Activated B cell treated with CpG ODN at 0.5 μM for 24 hours (primary cell): ENCODE measurements at regions not wholly inside any gene's neighbourhood (a gene's known extent, or its start where the extent isn't known, plus 50 kb on each side); places are given as distances from the start of the nearest gene placed in this dataset.

Experiments
- ATAC-seq: fragments of 200-7000 bp; cut with Tn5 transposase; one replicate; pipeline ENCODE4 v1.10.0; 2021; ENCODE audit warnings: low read depth, mild to moderate bottlenecking, moderate library complexity
- CTCF ChIA-PET: fragments of 350-600 bp; sonication (Branson Sonifier 250); formaldehyde crosslinking; loops from one replicate; lab custom pipeline; 2021; ENCODE audit warnings: antibody characterized with exemption; lab: Charles Lee
- POLR2A ChIA-PET: fragments of 350-600 bp; sonication (Branson Sonifier 250); formaldehyde crosslinking; loops from one replicate; lab custom pipeline; 2021; ENCODE audit warnings: antibody characterized with exemption; lab: Charles Lee
- DNase-seq: peaks from one replicate; pipeline ENCODE4 v3.0.0; 2022
- H3K27ac Mint-ChIP-seq: one replicate; pipeline ENCODE4 v1.8.0; 2020; ENCODE audit warnings: mixed read lengths
- H3K27me3 Mint-ChIP-seq: one replicate; pipeline ENCODE4 v1.8.0; 2021; ENCODE audit warnings: mixed read lengths
- H3K36me3 Mint-ChIP-seq: one replicate; pipeline ENCODE4 v1.8.0; 2021; ENCODE audit warnings: low read depth, mixed read lengths
- H3K4me1 Mint-ChIP-seq: one replicate; pipeline ENCODE4 v1.8.0; 2021; ENCODE audit warnings: mixed read lengths
- H3K4me3 Mint-ChIP-seq: one replicate; pipeline ENCODE4 v1.8.0; 2020; ENCODE audit warnings: mild to moderate bottlenecking, mixed read lengths
- H3K9me3 Mint-ChIP-seq: one replicate; pipeline ENCODE4 v1.8.0; 2020; ENCODE audit warnings: mixed read lengths
- intact Hi-C: fragments of 100-400 bp; cut with micrococcal nuclease; formaldehyde crosslinking; loops from one replicate; pipeline ENCODE4 v1.15.1; 2024
- TF ChIP-seq, protein P1 (sequence below): fragments of 200-600 bp; IDR thresholded peaks from one replicate; pipeline ENCODE4 v1.8.0; 2022; ENCODE audit warnings: antibody characterized with exemption, mild to moderate bottlenecking

DNA sequence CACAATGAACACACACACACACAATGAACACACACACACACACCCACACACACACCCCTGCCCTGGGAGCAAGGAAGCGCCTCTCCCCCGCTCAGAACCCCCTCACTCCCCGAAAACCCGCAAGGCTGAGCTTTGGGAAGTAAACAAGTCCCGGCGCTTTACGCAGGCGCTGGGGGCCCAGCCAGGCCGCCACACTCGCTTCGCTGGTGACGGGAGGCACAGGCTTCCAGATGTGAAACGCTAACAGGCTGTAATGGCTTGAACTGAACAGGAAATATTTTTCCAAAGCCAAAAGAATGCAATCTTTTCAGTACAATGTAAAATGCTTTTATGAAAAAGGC lies 122.7 kb upstream of the IGF1R start:
- Mint-ChIP-seq H3K27ac (no peak overlapping the region), H3K36me3 (no peaks in the 10 kb centered on the region), H3K4me3 (no peak overlapping the region), H3K27me3 (peaks cover 4% of the 10 kb centered on the region), H3K9me3 (no peaks in the 10 kb centered on the region), H3K4me1 (no peaks in the 10 kb centered on the region)
- ATAC-seq (no peak), DNase-seq (no peak)
- TF ChIP-seq, protein P1, sequence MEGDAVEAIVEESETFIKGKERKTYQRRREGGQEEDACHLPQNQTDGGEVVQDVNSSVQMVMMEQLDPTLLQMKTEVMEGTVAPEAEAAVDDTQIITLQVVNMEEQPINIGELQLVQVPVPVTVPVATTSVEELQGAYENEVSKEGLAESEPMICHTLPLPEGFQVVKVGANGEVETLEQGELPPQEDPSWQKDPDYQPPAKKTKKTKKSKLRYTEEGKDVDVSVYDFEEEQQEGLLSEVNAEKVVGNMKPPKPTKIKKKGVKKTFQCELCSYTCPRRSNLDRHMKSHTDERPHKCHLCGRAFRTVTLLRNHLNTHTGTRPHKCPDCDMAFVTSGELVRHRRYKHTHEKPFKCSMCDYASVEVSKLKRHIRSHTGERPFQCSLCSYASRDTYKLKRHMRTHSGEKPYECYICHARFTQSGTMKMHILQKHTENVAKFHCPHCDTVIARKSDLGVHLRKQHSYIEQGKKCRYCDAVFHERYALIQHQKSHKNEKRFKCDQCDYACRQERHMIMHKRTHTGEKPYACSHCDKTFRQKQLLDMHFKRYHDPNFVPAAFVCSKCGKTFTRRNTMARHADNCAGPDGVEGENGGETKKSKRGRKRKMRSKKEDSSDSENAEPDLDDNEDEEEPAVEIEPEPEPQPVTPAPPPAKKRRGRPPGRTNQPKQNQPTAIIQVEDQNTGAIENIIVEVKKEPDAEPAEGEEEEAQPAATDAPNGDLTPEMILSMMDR = no peak
- POLR2A ChIA-PET = no interaction called here
- intact Hi-C loops = no loop called here
- CTCF ChIA-PET = no interaction called here

DNA sequence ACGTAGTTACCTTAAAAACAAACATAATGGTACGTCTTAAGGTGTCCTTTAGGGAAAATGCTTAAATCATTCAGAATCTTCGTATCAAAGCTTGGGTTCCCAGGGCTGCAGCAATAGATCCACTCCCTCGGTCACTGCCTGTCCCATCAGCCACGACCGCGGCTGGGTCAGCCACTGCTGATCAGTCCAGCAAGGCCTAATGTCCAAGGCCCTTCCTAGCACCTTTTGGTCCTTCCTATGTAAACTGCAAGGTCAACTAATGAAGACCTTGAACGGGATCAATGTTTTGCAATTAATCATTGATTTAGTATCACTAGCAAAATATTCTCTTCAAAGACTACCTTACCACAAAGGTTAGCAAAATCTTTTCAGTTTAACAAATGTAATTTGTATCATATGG lies 122.2 kb upstream of the IGF1R start:
- no peak for DNase-seq
- CTCF ChIA-PET = interaction anchor here (0.7 kb wide), 1 partner anchor 179 kb away, joined by 3 read pairs; no protein-coding TSS in a partner anchor
- Mint-ChIP-seq H3K9me3 (no peaks in the 10 kb centered on the region), H3K4me3 (no peak overlapping the region), H3K4me1 (no peaks in the 10 kb centered on the region), H3K27ac (no peak overlapping the region), H3K36me3 (no peaks in the 10 kb centered on the region), H3K27me3 (peaks cover 4% of the 10 kb centered on the region)
- POLR2A ChIA-PET = no interaction called here
- TF ChIP-seq, protein P1 = no peak
- intact Hi-C loops = no loop called here
- ATAC-seq = no peak

DNA sequence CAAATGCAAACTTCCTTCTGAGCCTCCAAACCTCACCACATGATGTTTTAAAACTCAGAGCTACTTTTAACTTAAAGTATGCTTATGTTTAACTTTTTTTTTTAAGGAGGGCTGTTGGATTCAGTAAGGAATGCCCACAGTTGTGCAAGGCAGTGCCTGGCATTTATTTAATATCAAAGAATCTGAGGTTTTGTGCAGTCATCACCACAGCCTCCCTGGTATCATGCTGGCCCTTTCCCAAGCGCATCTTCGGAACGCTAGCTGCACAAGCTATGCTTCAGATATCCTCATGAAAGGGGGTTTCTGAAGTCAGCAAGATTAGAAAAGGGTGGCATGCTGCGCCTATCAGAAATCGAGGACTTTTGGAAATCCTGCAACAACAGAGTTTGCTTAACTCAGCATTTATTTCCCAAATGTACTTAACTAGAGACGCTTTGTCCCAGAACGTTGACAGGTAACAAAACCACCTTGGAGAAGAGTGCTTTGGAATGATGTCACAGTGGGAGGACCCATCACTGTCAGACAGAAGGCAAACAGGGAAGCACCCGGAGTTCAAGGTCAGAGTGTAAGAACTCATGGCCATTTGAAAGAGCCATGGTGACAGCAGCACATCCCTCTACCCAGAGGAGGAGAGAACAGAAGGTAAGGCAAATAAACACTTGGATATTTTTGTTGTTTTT lies 120.2 kb upstream of the IGF1R start:
- Mint-ChIP-seq H3K27ac (no peak overlapping the region), H3K4me3 (no peak overlapping the region), H3K9me3 (no peaks in the 10 kb centered on the region), H3K36me3 (no peaks in the 10 kb centered on the region), H3K4me1 (no peaks in the 10 kb centered on the region), H3K27me3 (peaks cover 4% of the 10 kb centered on the region)
- ChIA-PET CTCF (interaction anchor here (0.6 kb wide), 1 partner anchor 9 kb away, joined by 3 read pairs; no protein-coding TSS in a partner anchor), POLR2A (no interaction called here)
- no peak for ATAC-seq
- TF ChIP-seq, protein P1 = no peak
- DNase-seq = no peak
- intact Hi-C loops = no loop called here

DNA sequence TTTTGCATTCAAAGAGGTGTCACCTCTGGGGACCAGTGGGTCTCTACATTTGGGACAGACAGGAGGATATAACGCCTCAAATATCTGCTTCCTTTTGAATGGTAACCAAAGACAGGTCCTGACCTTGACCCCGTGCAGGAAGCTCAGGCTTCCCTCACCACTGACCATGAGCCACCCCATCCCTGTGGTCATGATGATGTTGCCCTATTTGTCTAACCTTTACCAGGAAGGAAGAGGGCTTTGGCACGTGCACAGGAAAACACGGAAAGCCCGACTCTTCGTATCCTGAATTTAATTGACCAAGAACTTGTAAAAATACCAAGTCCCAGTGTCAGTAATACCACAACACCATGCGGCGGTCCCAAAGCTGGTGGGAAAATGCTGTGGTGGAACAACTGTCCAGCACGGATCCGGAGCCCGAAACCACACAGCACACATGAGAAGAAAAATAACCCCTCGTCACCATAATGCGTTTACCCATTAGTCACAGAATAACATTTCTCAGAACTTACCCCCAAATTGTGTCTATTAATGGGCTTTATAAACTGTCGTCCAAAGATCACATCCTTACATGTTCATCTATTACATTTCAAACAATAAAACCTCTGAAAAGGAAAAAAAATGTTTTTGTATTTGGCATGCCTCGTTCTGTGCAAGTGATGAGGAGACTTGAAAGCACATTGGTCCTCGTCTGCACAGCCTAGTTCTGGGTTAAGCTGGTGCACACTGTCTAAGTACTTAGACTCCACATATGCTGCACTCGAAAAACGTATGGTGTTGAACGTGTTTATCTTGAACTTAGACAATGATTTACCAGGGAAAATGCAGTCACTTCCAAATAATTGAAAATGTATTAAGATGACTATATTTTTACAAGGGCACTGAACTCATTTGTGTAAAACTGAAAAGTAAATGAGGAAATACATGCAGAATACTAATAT lies 118.9 kb upstream of the IGF1R start:
- DNase-seq (no peak), ATAC-seq (no peak)
- Mint-ChIP-seq H3K27me3 (peaks cover 6% of the 10 kb centered on the region), H3K27ac (no peak overlapping the region), H3K9me3 (no peaks in the 10 kb centered on the region), H3K36me3 (no peaks in the 10 kb centered on the region), H3K4me3 (no peak overlapping the region), H3K4me1 (no peaks in the 10 kb centered on the region)
- CTCF ChIA-PET = no interaction called here
- POLR2A ChIA-PET = no interaction called here
- TF ChIP-seq, protein P1 = no peak
- intact Hi-C loops = no loop called here

DNA sequence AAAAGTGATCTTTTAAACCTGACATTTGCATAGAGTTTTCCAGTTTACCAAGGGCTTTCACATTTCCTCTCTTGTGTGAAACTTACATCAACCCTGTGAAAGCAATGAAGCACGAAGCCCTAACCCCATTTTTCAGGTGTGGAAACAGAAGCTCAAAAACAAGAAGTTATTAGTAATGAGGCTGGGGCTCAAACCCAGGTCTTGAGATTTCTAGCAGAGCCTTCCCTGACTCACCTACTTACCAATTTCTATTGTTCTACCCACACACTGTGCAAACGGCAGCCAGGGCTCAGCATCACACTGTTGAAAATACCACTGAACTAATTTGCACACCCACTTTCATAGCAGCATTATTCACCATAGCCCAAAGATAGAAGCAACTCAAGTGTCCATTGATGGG lies 117.8 kb upstream of the IGF1R start:
- TF ChIP-seq, protein P1 = no peak
- intact Hi-C loops = no loop called here
- peaks cover 6% of the 10 kb centered on the region for H3K27me3 Mint-ChIP-seq
- ATAC-seq (no peak), DNase-seq (no peak)
- no peaks in the 10 kb centered on the region for H3K4me1 Mint-ChIP-seq
- POLR2A ChIA-PET = no interaction called here
- H3K36me3 Mint-ChIP-seq = no peaks in the 10 kb centered on the region
- CTCF ChIA-PET = no interaction called here
- H3K4me3 Mint-ChIP-seq = no peak overlapping the region
- no peaks in the 10 kb centered on the region for H3K9me3 Mint-ChIP-seq
- H3K27ac Mint-ChIP-seq = no peak overlapping the region
